ENCODE measurements at regions not wholly inside any gene's neighbourhood (a gene's known extent, or its start where the extent isn't known, plus 50 kb on each side); places are given as distances from the start of the nearest gene placed in this dataset.

- CTCF ChIA-PET: interaction anchor here (0.8 to 1.2 kb wide), 2 partner anchors 20 to 56 kb away, joined by 4 read pairs; no protein-coding TSS in a partner anchor
Measured at GRCh38 chr6:154619146-154619545, 108.7 kb upstream of the CNKSR3 start.

GRCh38 chr6:154621686-154622085, 111.2 kb upstream of the CNKSR3 start:
- ChIA-PET POLR2A (no interaction called here), CTCF (no interaction called here)
- H3K9ac ChIP-seq: no peak overlapping the region
- H2AFZ ChIP-seq (ENCODE audit: low read depth): no peak overlapping the region
- no peaks in the 10 kb centered on the region for H4K20me1 ChIP-seq (ENCODE audit: insufficient read depth)
- H3K4me2 ChIP-seq: no peak overlapping the region
- no peaks in the 10 kb centered on the region for H3K36me3 ChIP-seq (replicated peaks in 1 of 2; ENCODE audit: control insufficient read depth in 1 of 2, insufficient read depth in 2 of 2, low read length in 1 of 2)
- no peak overlapping the region for H3K27ac ChIP-seq (ENCODE audit: low read depth in 2 of 2, low read length in 1 of 2)
- H3K4me1 ChIP-seq (ENCODE audit: control insufficient read depth in 1 of 2, insufficient read depth in 2 of 2, low read depth in 1 of 2, low read length in 1 of 2): no peaks in the 10 kb centered on the region
- no peaks in the 10 kb centered on the region for H3K27me3 ChIP-seq (ENCODE audit: insufficient read depth)
- 46% methylated on average over 4 of the region's 4 CpGs for WGBS (ENCODE audit: low lambda C conversion rate)
- H3K79me2 ChIP-seq (ENCODE audit: insufficient read depth): no peaks in the 10 kb centered on the region
- H3K9me3 ChIP-seq: no peaks in the 10 kb centered on the region
- no peak for DNase-seq
- no peaks in the 10 kb centered on the region for H3F3A ChIP-seq (replicated peaks; ENCODE audit: insufficient read depth)
- no peak overlapping the region for H3K4me3 ChIP-seq (ENCODE audit: low read depth in 2 of 2, low read length in 1 of 2)
- no peaks in the 10 kb centered on the region for H3K9me2 ChIP-seq
- no peak for TF ChIP-seq SIN3A (IDR thresholded peaks at IDR 0.05; ENCODE audit: borderline replicate concordance, low read depth, low read length)
- no peak for TF ChIP-seq MEF2A (IDR thresholded peaks at IDR 0.05; ENCODE audit: borderline replicate concordance, low read depth)
- no peak for TF ChIP-seq PBX3 (IDR thresholded peaks at IDR 0.05)
- no peak for TF ChIP-seq TCF12 (IDR thresholded peaks at IDR 0.05)
- TF ChIP-seq REST (IDR thresholded peaks at IDR 0.05; ENCODE audit: low read depth, low read length): no peak
- TF ChIP-seq RFX5 (IDR thresholded peaks at IDR 0.05; ENCODE audit: low read length): no peak
- TF ChIP-seq CHD2 (IDR thresholded peaks at IDR 0.05; ENCODE audit: low read length, partially characterized antibody): no peak
- no peak for TF ChIP-seq RAD21 (IDR thresholded peaks at IDR 0.05; ENCODE audit: low read length)
- TF ChIP-seq EZH2phosphoT487 (IDR thresholded peaks at IDR 0.05; ENCODE audit: borderline replicate concordance, low read depth): no peak
- no peak for TF ChIP-seq TAF1 (IDR thresholded peaks at IDR 0.05; ENCODE audit: borderline replicate concordance, low read depth, low read length)
- no peak for TF ChIP-seq GATA2 (CRISPR knock-in tag; IDR thresholded peaks at IDR 0.05)
- TF ChIP-seq FOSL2 (IDR thresholded peaks at IDR 0.05; ENCODE audit: borderline replicate concordance, low read depth): no peak

More at GRCh38 chr6:154619146-154619545, 108.7 kb upstream of the CNKSR3 start:
- peaks cover 0 to 4% of the 10 kb centered on the region in 2 experiments; a peak in 2 of 4 replicates for H3K4me1 ChIP-seq (ENCODE audit: control insufficient read depth in 1 of 2, insufficient read depth in 2 of 2, low read depth in 1 of 2, low read length in 1 of 2)
- no peaks in the 10 kb centered on the region for H3K9me2 ChIP-seq
- H4K20me1 ChIP-seq (ENCODE audit: insufficient read depth): no peaks in the 10 kb centered on the region
- POLR2A ChIA-PET: no interaction called here
- no peak overlapping the region for H3K27ac ChIP-seq (ENCODE audit: low read depth in 2 of 2, low read length in 1 of 2)
- H3K79me2 ChIP-seq (ENCODE audit: insufficient read depth): no peaks in the 10 kb centered on the region
- no peak for DNase-seq
- H3F3A ChIP-seq (replicated peaks; ENCODE audit: insufficient read depth): peaks cover 3% of the 10 kb centered on the region
- TF ChIP-seq GABPA (IDR thresholded peaks at IDR 0.05; ENCODE audit: low read depth) (no peak), GATA2 (CRISPR knock-in tag; IDR thresholded peaks at IDR 0.05) (no peak), IRF3 (IDR thresholded peaks at IDR 0.05; ENCODE audit: low read depth, low read length) (no peak), POLR2AphosphoS5 (IDR thresholded peaks at IDR 0.05; ENCODE audit: low read depth, low read length) (no peak), CTCF (IDR thresholded peaks at IDR 0.05) (no peak), FOXJ3 (CRISPR knock-in tag; IDR thresholded peaks at IDR 0.05) (no peak), TEAD4 (IDR thresholded peaks at IDR 0.05; ENCODE audit: borderline replicate concordance, insufficient read depth) (no peak), EP300 (IDR thresholded peaks at IDR 0.05; ENCODE audit: borderline replicate concordance in 1 of 2, low read depth in 1 of 2, low read length in 1 of 2) (no peak)
- no peaks in the 10 kb centered on the region for H3K27me3 ChIP-seq (ENCODE audit: insufficient read depth)
- no peaks in the 10 kb centered on the region for H3K9me3 ChIP-seq
- no peak overlapping the region for H3K4me3 ChIP-seq (ENCODE audit: low read depth in 2 of 2, low read length in 1 of 2)
- no peak overlapping the region for H3K9ac ChIP-seq
- WGBS (ENCODE audit: low lambda C conversion rate): 90% methylated on average over 5 of the region's 5 CpGs
- no peak overlapping the region for H3K4me2 ChIP-seq
- H2AFZ ChIP-seq (ENCODE audit: low read depth): no peak overlapping the region
- no peaks in the 10 kb centered on the region for H3K36me3 ChIP-seq (replicated peaks in 1 of 2; ENCODE audit: control insufficient read depth in 1 of 2, insufficient read depth in 2 of 2, low read length in 1 of 2)
